ENCODE measurements at regions not wholly inside any gene's neighbourhood (a gene's known extent, or its start where the extent isn't known, plus 50 kb on each side); places are given as distances from the start of the nearest gene placed in this dataset.

GRCh38 chr19:28281676-28282075, 931.3 kb downstream of the UQCRFS1 start:
- no peak for DNase-seq

DNA sequence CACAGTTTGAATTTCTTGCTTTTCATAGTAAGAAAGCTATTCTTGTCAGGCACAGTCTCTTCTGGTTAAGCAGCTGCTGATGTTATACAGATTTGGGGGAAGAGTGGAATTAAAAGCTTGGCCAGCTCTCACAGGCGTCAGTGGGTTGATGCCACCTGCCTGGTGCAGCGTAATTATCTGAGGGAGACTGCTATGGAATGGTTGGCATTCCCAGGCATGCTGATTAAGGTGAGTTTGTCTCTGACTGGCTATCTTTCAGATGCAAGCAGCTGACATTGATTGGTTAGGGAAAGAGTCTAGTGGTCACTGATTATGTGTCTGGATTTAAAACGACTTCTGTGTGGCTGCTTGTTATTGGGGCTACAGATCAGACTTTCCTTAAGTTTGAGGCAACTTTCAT, 948.4 kb downstream of the UQCRFS1 start:
- no peak for DNase-seq

- DNase-seq = no peak
Measured at GRCh38 chr19:28258829-28259228, 954.1 kb downstream of the UQCRFS1 start.

- peak; percentile 13 for DNase-seq
Measured at GRCh38 chr19:28257396-28257795, 955.6 kb downstream of the UQCRFS1 start.

GRCh38 chr19:28247243-28247642, 965.7 kb downstream of the UQCRFS1 start:
- no peak for DNase-seq

- DNase-seq = no peak
Measured at GRCh38 chr19:28245937-28246336, 967.0 kb downstream of the UQCRFS1 start.

- no peak for DNase-seq
Measured at GRCh38 chr19:28244966-28245365, 968.0 kb downstream of the UQCRFS1 start.

- DNase-seq = peak; percentile 50
Measured at GRCh38 chr19:28242317-28242927, 970.5 kb downstream of the UQCRFS1 start.

GRCh38 chr19:28239270-28239669, 973.7 kb downstream of the UQCRFS1 start:
- peak; percentile 5 for DNase-seq

DNA sequence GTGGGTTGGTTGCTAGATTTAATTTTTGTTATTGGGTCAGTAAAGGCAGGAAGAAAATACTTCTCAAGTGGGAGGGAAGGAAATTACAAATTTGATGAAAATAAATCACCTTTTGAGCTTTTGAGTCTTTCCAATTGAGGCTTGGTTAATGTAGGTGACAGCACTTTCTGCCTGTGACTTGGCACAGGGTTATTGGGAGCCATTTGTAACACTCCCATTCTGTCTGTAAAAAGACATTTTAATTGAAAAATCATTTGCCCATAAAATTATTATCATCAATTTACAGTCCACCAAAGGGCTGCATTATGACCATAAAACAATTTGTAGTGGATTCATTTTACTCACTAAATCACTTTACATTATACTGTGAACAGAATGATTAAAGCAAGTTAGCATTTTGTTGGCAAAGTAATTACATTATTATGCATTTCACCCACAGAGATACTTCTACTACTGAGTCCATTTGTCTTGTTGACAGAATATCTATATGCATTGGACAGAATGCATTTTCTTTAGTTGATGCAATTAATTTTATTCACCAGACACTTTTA, 974.6 kb downstream of the UQCRFS1 start:
- no peak for DNase-seq

DNA sequence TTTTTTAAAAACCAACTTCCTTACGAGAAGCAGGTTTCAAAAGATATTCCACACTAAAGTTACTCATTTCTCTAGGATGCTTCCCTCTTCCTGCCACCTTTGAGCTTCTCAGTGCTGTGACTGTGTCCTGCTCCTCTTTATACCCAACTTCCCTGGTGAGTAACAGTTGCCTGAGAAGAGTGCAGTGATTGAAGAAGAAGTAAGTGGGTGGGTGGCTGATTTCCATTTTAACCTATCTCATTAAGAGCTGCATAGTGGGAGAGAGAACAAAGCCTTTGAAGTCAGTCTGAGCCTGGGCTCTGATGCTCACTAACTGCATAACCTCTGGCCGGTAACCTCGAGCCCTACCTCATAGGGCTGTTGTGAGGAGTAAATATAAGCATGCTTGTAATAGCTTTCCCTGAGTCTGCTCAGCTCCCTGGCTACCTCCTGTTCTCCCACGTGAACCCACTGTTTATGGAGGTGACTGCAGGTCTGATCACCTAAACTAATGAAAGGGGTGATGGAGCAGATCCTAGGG, 977.3 kb downstream of the UQCRFS1 start:
- DNase-seq = no peak

DNA sequence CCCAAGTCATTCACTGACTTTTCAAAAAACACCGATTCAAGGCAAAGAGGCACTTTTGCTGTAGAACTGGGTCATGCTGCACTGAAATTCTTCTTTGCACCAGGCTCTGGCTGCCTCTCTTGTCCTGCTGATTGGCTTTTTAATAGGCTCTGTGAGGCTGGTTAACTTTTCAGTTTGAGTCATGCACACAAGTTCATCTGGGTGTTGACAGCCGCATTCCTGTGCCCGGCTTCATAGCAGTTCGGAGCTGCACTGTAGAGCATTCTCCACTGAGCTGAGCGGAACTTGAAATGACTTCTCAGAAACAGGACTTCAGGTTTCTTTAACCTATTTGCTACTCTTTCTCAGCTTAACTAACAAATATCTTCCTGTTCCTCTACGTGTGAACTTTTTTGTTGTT, 978.3 kb downstream of the UQCRFS1 start:
- DNase-seq = peak; percentile 31

DNA sequence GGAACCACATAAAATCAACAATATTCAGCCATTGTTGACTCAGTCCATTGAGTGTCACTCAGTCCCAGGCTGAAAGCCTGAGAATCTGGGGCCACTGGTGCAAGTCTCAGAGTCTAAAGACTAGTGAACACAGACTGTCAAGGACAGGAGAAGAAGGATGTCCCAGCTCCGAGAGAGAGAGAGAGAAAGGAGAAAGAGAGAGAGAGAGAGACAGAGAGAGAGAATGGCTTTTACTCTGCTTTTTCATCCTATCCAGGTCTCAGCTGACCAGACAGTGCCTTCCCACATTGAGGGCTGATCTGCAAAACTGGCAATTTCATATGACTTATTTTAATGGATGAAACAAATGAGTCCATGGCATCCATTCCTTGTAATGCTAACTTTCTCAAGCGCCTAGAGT, 984.1 kb downstream of the UQCRFS1 start:
- no peak for DNase-seq

DNA sequence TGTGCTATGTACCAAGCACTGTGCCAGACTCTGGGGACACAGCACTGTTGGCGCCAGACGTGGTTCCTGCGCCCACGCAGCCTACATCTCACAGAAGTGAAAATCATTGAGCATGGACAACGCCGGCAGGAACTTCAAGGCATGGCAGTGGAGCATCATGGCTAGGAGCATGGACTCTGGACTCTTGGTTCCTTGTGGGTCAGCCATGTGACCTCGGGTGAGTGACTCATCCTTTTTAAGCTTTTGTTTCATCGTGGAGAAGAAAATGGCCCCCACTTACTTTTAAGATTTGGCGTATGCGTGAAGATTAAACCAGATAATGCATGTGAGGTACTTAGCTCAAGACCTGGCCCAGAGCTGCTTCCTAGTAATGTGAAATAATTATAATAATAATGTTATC, 988.5 kb downstream of the UQCRFS1 start:
- DNase-seq = no peak

- no peak for DNase-seq
Measured at GRCh38 chr19:28221736-28222135, 991.2 kb downstream of the UQCRFS1 start.

DNA sequence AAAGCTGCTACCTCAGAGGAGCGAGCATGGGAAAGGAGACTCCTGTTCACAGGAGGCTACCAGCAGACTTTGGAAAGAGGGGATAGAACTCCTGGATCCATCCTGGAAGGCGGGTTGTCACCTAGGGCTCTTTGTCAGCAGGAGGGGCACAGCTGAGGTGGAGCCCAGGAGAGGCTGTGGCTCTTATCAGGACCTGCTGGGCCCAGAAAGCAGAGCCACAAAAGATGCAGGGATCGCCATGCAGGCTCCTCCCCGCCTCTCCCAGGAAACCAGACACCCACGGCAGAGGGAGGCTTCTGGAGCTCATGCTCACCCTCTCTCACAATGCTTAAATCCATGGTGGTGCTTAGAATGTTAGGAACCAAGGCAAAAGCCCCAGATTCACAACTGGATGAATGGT, 994.2 kb downstream of the UQCRFS1 start:
- DNase-seq = no peak

GRCh38 chr19:28217022-28217421, 995.9 kb downstream of the UQCRFS1 start:
- no peak for DNase-seq

GRCh38 chr19:28213470-28214082, 999.4 kb downstream of the UQCRFS1 start:
- DNase-seq = peak; percentile 9

DNA sequence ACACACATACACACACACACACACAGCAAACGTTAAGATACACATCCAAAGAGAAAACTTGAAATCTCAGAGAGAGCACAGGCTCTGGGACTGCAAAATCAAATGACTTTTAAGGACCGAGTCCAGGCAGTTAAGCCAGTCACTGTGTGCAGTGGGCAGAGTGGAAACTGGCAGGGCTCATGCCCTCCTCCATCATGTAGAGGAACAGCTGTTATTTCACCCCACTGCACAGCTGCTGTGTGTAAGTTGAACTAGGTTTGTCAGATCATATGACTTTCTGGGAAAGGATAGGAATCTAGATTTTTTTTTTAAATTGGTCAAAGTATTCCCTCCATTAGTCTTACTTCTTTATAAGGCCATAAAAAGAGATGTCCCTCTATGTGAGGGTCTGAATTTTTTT, 1002.1 kb downstream of the UQCRFS1 start:
- no peak for DNase-seq

GRCh38 chr19:28208745-28209144, 1004.2 kb downstream of the UQCRFS1 start:
- DNase-seq = no peak

GRCh38 chr19:28207244-28207643, 1005.7 kb downstream of the UQCRFS1 start:
- no peak for DNase-seq

- no peak for DNase-seq
Measured at GRCh38 chr19:28201462-28201943, 1011.4 kb downstream of the UQCRFS1 start.

- no peak for DNase-seq
Measured at GRCh38 chr19:28199323-28199722, 1013.6 kb downstream of the UQCRFS1 start.

DNA sequence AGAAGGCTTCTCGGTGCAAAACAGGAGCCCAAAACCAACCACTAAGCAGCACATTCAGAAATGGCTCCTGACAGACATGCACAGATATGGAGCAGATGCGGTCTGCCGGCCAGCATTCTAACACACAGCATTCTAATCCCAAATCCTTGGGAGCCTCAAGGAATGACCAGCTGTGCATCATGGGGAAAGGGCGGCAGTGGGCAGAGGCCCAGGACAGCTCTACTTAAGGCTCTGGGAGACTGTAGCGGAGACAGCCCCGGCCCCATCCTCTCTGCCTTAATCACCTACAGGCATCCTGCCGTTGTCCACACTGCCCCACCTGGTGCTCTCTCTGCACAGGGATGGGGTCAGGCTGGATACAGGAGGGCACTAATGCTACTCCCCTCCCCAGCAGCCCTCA, 1016.0 kb downstream of the UQCRFS1 start:
- no peak for DNase-seq
